ENCODE measurements at regions not wholly inside any gene's neighbourhood (a gene's known extent, or its start where the extent isn't known, plus 50 kb on each side); places are given as distances from the start of the nearest gene placed in this dataset.

DNA sequence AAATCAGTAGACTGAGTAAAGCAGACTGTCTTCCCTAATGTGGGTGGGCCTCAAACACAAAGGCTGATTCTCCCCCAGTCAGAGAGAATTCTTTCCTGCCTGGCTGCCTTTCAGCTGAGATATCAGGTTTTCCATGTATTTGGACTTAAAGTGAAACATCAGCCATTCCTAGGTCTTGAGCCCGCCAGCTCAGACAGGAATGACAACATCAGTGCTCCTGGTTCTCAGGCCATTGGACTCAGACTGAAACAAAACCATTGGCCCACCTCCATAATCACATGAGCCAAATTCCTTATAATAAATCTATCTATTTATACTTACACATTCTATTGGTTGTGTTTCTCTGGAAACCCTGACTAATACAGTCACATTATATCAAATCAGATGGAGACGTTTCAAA lies 56.7 kb upstream of the CLPB start:
- Histone ChIP-seq H2BK5ac (ENCODE audit: low read depth, low read length) (no peak overlapping the region), H3K4me3 (ENCODE audit: extremely low read depth in 1 of 4, insufficient read depth in 2 of 4, low read depth in 3 of 4, low read length in 4 of 4) (no peak overlapping the region), H3K23me2 (ENCODE audit: low read depth, low read length) (no peaks in the 10 kb centered on the region), H3K14ac (ENCODE audit: insufficient read length) (no peak overlapping the region), H3K36me3 (ENCODE audit: control insufficient read depth in 2 of 4, insufficient read depth in 4 of 4, low read length in 3 of 4) (no peaks in the 10 kb centered on the region), H4K91ac (replicated peaks; ENCODE audit: insufficient read length, low read length) (no peak overlapping the region), H3K18ac (ENCODE audit: extremely low read depth, low read length) (no peak overlapping the region), H3K4me1 (replicated peaks in 1 of 4; ENCODE audit: control insufficient read depth in 3 of 4, insufficient read depth in 4 of 4, low read length in 3 of 4) (no peaks in the 10 kb centered on the region), H3K9me3 (ENCODE audit: insufficient read depth in 2 of 2, low read depth in 1 of 2, low read length in 1 of 2) (no peaks in the 10 kb centered on the region), H2BK15ac (ENCODE audit: low read length) (no peak overlapping the region), H3K79me1 (ENCODE audit: low read depth, low read length) (no peaks in the 10 kb centered on the region), H4K8ac (ENCODE audit: extremely low read depth, insufficient read depth, low read length) (no peak overlapping the region), H3K56ac (replicated peaks; ENCODE audit: insufficient read length, low read depth, low read length) (no peak overlapping the region), H3K23ac (ENCODE audit: insufficient read length) (no peak overlapping the region), H3K4ac (replicated peaks; ENCODE audit: insufficient read length, low read depth, low read length) (no peak overlapping the region), H2BK12ac (ENCODE audit: low read depth, low read length) (no peak overlapping the region), H2BK120ac (replicated peaks; ENCODE audit: low read depth, low read length) (no peak overlapping the region), H3K4me2 (ENCODE audit: insufficient read depth in 1 of 2, low read depth in 2 of 2, low read length in 2 of 2) (no peak overlapping the region), H3K9ac (replicated peaks in 1 of 4; ENCODE audit: extremely low read depth in 1 of 4, low read depth in 3 of 4, low read length in 3 of 4) (no peak overlapping the region), H3K27ac (ENCODE audit: low read depth, low read length) (no peak overlapping the region), H2AK5ac (ENCODE audit: low read depth, low read length) (no peak overlapping the region), H2AFZ (ENCODE audit: low read length) (no peak overlapping the region), H3K79me2 (ENCODE audit: control insufficient read depth in 1 of 2, insufficient read depth in 2 of 2, low read length in 2 of 2) (no peaks in the 10 kb centered on the region), H2BK20ac (ENCODE audit: low read length) (no peak overlapping the region), H4K20me1 (replicated peaks in 1 of 2; ENCODE audit: control insufficient read depth in 1 of 2, insufficient read depth in 2 of 2, low read length in 2 of 2) (no peaks in the 10 kb centered on the region), H3K27me3 (replicated peaks in 1 of 4; ENCODE audit: control insufficient read depth in 3 of 4, extremely low read depth in 1 of 4, insufficient read depth in 3 of 4, low read length in 3 of 4) (no peaks in the 10 kb centered on the region), H4K5ac (ENCODE audit: insufficient read length, low read depth, low read length) (no peak overlapping the region)
- FAIRE-seq (no peak), DNase-seq (ENCODE audit: low read depth in 1 of 2, low spot score in 2 of 2) (no peak)
- ChIA-PET CTCF (ENCODE audit: partially characterized antibody) (interaction anchor here (0.6 to 2.0 kb wide), 7 partner anchors 8 to 212 kb away, joined by 3 to 5 read pairs (median 3); no protein-coding TSS in a partner anchor), POLR2A (ENCODE audit: partially characterized antibody) (no interaction called here)
- 72% methylated on average over 2 of the region's 2 CpGs; no CpG with 5 or more reads in 1 of the 2 experiments for WGBS, 2 experiments (ENCODE audit: extremely low coverage in 1 of 2, insufficient coverage in 1 of 2, insufficient read length in 1 of 2, insufficient replicate concordance in 2 of 2, low coverage in 1 of 2, low lambda C conversion rate in 2 of 2, missing lambda C conversion rate in 1 of 2)
- TF ChIP-seq TCF12 (IDR thresholded peaks at IDR 0.05; ENCODE audit: low read depth, low read length) (no peak), SP4 (IDR thresholded peaks at IDR 0.05; ENCODE audit: low read length) (no peak), HDAC2 (IDR thresholded peaks at IDR 0.05; ENCODE audit: borderline replicate concordance in 1 of 2, low read depth in 2 of 2, low read length in 2 of 2) (no peak), GABPA (IDR thresholded peaks at IDR 0.05; ENCODE audit: borderline replicate concordance, insufficient read depth, low read length) (no peak)
- TF ChIP-seq, protein P1, sequence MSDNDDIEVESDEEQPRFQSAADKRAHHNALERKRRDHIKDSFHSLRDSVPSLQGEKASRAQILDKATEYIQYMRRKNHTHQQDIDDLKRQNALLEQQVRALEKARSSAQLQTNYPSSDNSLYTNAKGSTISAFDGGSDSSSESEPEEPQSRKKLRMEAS (IDR thresholded peaks at IDR 0.05): no peak

Measured in H1 (cell line).